HUDEP-2 (cell line): ENCODE measurements at regions not wholly inside any gene's neighbourhood (a gene's known extent, or its start where the extent isn't known, plus 50 kb on each side); places are given as distances from the start of the nearest gene placed in this dataset.

Experiments
- DNase-seq, 76 experiments: peaks; one replicate each; lab custom pipeline; 2025; ENCODE audit not compliant: unreplicated experiment in 76 of 76; lab: John Stamatoyannopoulos, UW

- DNase-seq: no peak
Measured at GRCh38 chr2:10984418-10985135, 72.8 kb downstream of the KCNF1 start.

GRCh38 chr2:10985260-10985659, 73.5 kb downstream of the KCNF1 start:
- DNase-seq: no peak

- no peak for DNase-seq
Measured at GRCh38 chr2:10985901-10986535, 74.3 kb downstream of the KCNF1 start.

GRCh38 chr2:10987439-10987838, 75.7 kb downstream of the KCNF1 start:
- no peak for DNase-seq

- DNase-seq: no peak
Measured at GRCh38 chr2:10987861-10988260, 76.1 kb downstream of the KCNF1 start.

GRCh38 chr2:10989151-10989550, 77.4 kb downstream of the KCNF1 start:
- DNase-seq: no peak

- DNase-seq: no peak
Measured at GRCh38 chr2:10989782-10990181, 78.0 kb downstream of the KCNF1 start.

GRCh38 chr2:10990561-10991111, 78.9 kb downstream of the KCNF1 start:
- DNase-seq: no peak

GRCh38 chr2:10992023-10992791, 80.5 kb downstream of the KCNF1 start:
- DNase-seq: no peak

GRCh38 chr2:10993001-10993481, 81.3 kb downstream of the KCNF1 start:
- no peak for DNase-seq

GRCh38 chr2:10995366-10995970, 83.7 kb downstream of the KCNF1 start:
- no peak for DNase-seq

GRCh38 chr2:11004199-11004598, 92.5 kb downstream of the KCNF1 start:
- no peak for DNase-seq

GRCh38 chr2:11005032-11005431, 93.3 kb downstream of the KCNF1 start:
- no peak for DNase-seq

GRCh38 chr2:11006191-11006590, 94.5 kb downstream of the KCNF1 start:
- DNase-seq: no peak

GRCh38 chr2:11007331-11008264, 95.9 kb downstream of the KCNF1 start:
- no peak for DNase-seq

- no peak for DNase-seq
Measured at GRCh38 chr2:11008773-11009172, 97.0 kb downstream of the KCNF1 start.

GRCh38 chr2:11009176-11009575, 97.4 kb downstream of the KCNF1 start:
- no peak for DNase-seq

- no peak for DNase-seq
Measured at GRCh38 chr2:11009891-11010290, 98.2 kb downstream of the KCNF1 start.

GRCh38 chr2:11011359-11011758, 99.6 kb downstream of the KCNF1 start:
- DNase-seq: no peak
